ENCODE measurements at regions not wholly inside any gene's neighbourhood (a gene's known extent, or its start where the extent isn't known, plus 50 kb on each side); places are given as distances from the start of the nearest gene placed in this dataset.

GRCh38 chr12:94750864-94751263 is 100.5 kb upstream of the TMCC3 start:
- no peak for DNase-seq (ENCODE audit: low spot score)

- no peak for DNase-seq (ENCODE audit: low spot score)
Observed at GRCh38 chr12:94749890-94750289, 99.5 kb upstream of the TMCC3 start.

GRCh38 chr12:94749455-94749854 is 99.1 kb upstream of the TMCC3 start:
- no peak for DNase-seq (ENCODE audit: low spot score)

GRCh38 chr12:94748726-94749421 is 98.5 kb upstream of the TMCC3 start:
- no peak for DNase-seq (ENCODE audit: low spot score)

- no peak for DNase-seq (ENCODE audit: low spot score)
Observed at GRCh38 chr12:94745562-94745961, 95.2 kb upstream of the TMCC3 start.

GRCh38 chr12:94743174-94743573 is 92.8 kb upstream of the TMCC3 start:
- no peak for DNase-seq (ENCODE audit: low spot score)

GRCh38 chr12:94740601-94741362 is 90.4 kb upstream of the TMCC3 start:
- no peak for DNase-seq (ENCODE audit: low spot score)

GRCh38 chr12:94736820-94737219 is 86.5 kb upstream of the TMCC3 start:
- DNase-seq (ENCODE audit: low spot score): no peak

- no peak for DNase-seq (ENCODE audit: low spot score)
Observed at GRCh38 chr12:94736004-94736403, 85.6 kb upstream of the TMCC3 start.

GRCh38 chr12:94733727-94734126 is 83.4 kb upstream of the TMCC3 start:
- DNase-seq (ENCODE audit: low spot score): no peak

GRCh38 chr12:94732367-94732990 is 82.1 kb upstream of the TMCC3 start:
- no peak for DNase-seq (ENCODE audit: low spot score)

GRCh38 chr12:94731733-94732360 is 81.5 kb upstream of the TMCC3 start:
- DNase-seq (ENCODE audit: low spot score): peak; percentile 74

- DNase-seq (ENCODE audit: low spot score): no peak
Observed at GRCh38 chr12:94730847-94731246, 80.5 kb upstream of the TMCC3 start.

- DNase-seq (ENCODE audit: low spot score): no peak
Observed at GRCh38 chr12:94726236-94726835, 76.0 kb upstream of the TMCC3 start.

- DNase-seq (ENCODE audit: low spot score): no peak
Observed at GRCh38 chr12:94725375-94726168, 75.2 kb upstream of the TMCC3 start.

- no peak for DNase-seq (ENCODE audit: low spot score)
Observed at GRCh38 chr12:94722664-94723063, 72.3 kb upstream of the TMCC3 start.

GRCh38 chr12:94721173-94721572 is 70.8 kb upstream of the TMCC3 start:
- no peak for DNase-seq (ENCODE audit: low spot score)

- no peak for DNase-seq (ENCODE audit: low spot score)
Observed at GRCh38 chr12:94718114-94718513, 67.8 kb upstream of the TMCC3 start.

- DNase-seq (ENCODE audit: low spot score): no peak
Observed at GRCh38 chr12:94717656-94718055, 67.3 kb upstream of the TMCC3 start.

- DNase-seq (ENCODE audit: low spot score): peak; percentile 67
Observed at GRCh38 chr12:94717108-94717507, 66.8 kb upstream of the TMCC3 start.

- DNase-seq (ENCODE audit: low spot score): no peak
Observed at GRCh38 chr12:94716339-94716738, 66.0 kb upstream of the TMCC3 start.

Data from ecto neural progenitor cell (in vitro differentiated cells).